ENCODE measurements at regions not wholly inside any gene's neighbourhood (a gene's known extent, or its start where the extent isn't known, plus 50 kb on each side); places are given as distances from the start of the nearest gene placed in this dataset.
"Not testable (repeated sequence)": the region's sequence is repeated elsewhere in the genome, so short reads cannot be mapped to it uniquely, and the experiment has no call there.

DNA sequence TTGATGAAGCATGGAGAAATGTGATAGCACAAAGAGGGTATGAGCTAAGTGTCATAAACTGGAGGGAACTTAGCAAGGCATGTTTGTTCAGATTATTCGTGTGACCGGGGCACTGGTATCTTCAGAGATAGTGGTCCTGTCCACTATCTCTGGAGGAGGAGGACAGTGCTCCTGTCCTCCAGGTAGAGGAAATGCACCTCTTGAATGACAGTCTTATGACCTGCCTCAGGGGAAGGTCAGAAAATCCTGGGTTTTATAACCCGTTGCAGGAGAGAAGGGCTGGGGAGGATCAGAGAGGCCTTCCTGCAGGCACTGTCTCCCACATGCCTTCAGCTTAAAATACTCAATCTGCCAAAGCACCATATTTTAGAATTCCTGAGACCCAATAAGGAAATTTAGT, 213.5 kb upstream of the UBL3 start:
- no peak overlapping the region for H3K27ac ChIP-seq
- no peaks in the 10 kb centered on the region for H3K27me3 ChIP-seq
- no peaks in the 10 kb centered on the region for H3K36me3 ChIP-seq
- DNase-seq, result no peak
- no peak overlapping the region for H3K4me3 ChIP-seq
- no peaks in the 10 kb centered on the region for H3K9me3 ChIP-seq
- TF ChIP-seq, protein P1, sequence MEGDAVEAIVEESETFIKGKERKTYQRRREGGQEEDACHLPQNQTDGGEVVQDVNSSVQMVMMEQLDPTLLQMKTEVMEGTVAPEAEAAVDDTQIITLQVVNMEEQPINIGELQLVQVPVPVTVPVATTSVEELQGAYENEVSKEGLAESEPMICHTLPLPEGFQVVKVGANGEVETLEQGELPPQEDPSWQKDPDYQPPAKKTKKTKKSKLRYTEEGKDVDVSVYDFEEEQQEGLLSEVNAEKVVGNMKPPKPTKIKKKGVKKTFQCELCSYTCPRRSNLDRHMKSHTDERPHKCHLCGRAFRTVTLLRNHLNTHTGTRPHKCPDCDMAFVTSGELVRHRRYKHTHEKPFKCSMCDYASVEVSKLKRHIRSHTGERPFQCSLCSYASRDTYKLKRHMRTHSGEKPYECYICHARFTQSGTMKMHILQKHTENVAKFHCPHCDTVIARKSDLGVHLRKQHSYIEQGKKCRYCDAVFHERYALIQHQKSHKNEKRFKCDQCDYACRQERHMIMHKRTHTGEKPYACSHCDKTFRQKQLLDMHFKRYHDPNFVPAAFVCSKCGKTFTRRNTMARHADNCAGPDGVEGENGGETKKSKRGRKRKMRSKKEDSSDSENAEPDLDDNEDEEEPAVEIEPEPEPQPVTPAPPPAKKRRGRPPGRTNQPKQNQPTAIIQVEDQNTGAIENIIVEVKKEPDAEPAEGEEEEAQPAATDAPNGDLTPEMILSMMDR (IDR thresholded peaks at IDR 0.05), result no peak
- no peak for TF ChIP-seq POLR2A (IDR thresholded peaks at IDR 0.05)
- no peaks in the 10 kb centered on the region for H3K4me1 ChIP-seq
- intact Hi-C loops (cut with DNase I; ENCODE audit: low total_unique reads), result no loop called here

DNA sequence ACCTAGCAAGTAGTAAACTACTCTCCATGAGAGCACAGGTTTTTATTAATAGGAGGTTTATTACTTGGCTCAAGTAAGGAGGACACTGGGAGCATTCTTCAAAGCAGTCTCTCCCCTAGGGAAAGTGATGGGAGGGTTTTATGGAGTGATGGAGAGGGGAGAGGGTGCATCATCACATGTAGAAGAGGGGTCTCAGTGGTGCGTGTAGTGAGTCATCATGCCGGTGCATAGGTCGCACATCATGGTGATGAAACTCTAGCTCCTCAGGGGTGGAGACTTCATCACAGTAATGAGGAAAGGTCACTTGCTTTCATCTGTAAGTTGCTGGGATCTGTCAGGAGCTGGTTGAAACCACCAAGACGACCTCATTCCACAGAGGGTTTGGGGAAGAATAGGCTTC, 210.8 kb upstream of the UBL3 start:
- DNase-seq, result peak in 1 of 2 donors; percentile 43
- no peaks in the 10 kb centered on the region for H3K4me1 ChIP-seq
- intact Hi-C loops (cut with DNase I; ENCODE audit: low total_unique reads), result no loop called here
- TF ChIP-seq, protein P1 (IDR thresholded peaks at IDR 0.05), result no peak
- no peak for TF ChIP-seq POLR2A (IDR thresholded peaks at IDR 0.05)
- H3K36me3 ChIP-seq, result no peaks in the 10 kb centered on the region
- H3K27ac ChIP-seq, result no peak overlapping the region
- H3K27me3 ChIP-seq, result no peaks in the 10 kb centered on the region
- H3K4me3 ChIP-seq, result no peak overlapping the region
- no peaks in the 10 kb centered on the region for H3K9me3 ChIP-seq

GRCh38 chr13:30058429-30058828, 208.0 kb upstream of the UBL3 start:
- TF ChIP-seq, protein P1 (IDR thresholded peaks at IDR 0.05), result no peak
- no peak for TF ChIP-seq POLR2A (IDR thresholded peaks at IDR 0.05)
- DNase-seq, result no peak
- intact Hi-C loops (cut with DNase I; ENCODE audit: low total_unique reads), result no loop called here

GRCh38 chr13:30054546-30054945, 204.1 kb upstream of the UBL3 start:
- H3K4me1 ChIP-seq; H3K27me3 ChIP-seq; intact Hi-C loops (cut with DNase I; ENCODE audit: low total_unique reads); H3K36me3 ChIP-seq; H3K4me3 ChIP-seq; H3K9me3 ChIP-seq; DNase-seq; H3K27ac ChIP-seq: not testable (repeated sequence)

More at GRCh38 chr13:30058429-30058828, 208.0 kb upstream of the UBL3 start:
- H3K36me3 ChIP-seq, result no peaks in the 10 kb centered on the region
- no peaks in the 10 kb centered on the region for H3K9me3 ChIP-seq
- no peak overlapping the region for H3K4me3 ChIP-seq
- H3K4me1 ChIP-seq, result no peaks in the 10 kb centered on the region
- H3K27me3 ChIP-seq, result no peaks in the 10 kb centered on the region
- H3K27ac ChIP-seq, result no peak overlapping the region

- no peak overlapping the region for H3K4me3 ChIP-seq
- H3K36me3 ChIP-seq, result no peaks in the 10 kb centered on the region
- TF ChIP-seq POLR2A (IDR thresholded peaks at IDR 0.05), result no peak
- TF ChIP-seq, protein P1 (IDR thresholded peaks at IDR 0.05), result no peak
- intact Hi-C loops (cut with DNase I; ENCODE audit: low total_unique reads), result no loop called here
- no peak for DNase-seq
- H3K27me3 ChIP-seq, result no peaks in the 10 kb centered on the region
- H3K4me1 ChIP-seq, result no peaks in the 10 kb centered on the region
- no peaks in the 10 kb centered on the region for H3K9me3 ChIP-seq
- H3K27ac ChIP-seq, result no peak overlapping the region
Observed at GRCh38 chr13:30053939-30054338, 203.5 kb upstream of the UBL3 start.

DNA sequence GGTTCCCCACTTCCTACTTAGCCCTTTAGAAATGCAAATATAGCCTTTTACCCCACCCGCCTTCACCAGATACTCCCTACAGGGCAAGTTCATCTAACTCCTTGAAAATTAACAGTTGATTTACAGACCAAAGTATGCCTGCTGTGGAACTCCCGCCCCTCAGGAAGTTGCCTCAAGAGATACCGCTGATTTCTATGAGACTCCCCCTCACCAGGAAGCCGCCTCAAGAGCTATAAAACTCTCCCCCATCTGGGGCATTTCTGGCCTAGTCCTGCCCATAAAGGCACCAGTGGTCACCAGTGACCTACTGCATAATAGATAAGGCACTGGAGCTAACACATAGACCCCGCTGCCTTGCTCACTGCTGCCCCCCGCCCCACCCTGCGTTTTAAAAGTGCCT, 201.7 kb upstream of the UBL3 start:
- intact Hi-C loops (cut with DNase I; ENCODE audit: low total_unique reads), result no loop called here
- no peaks in the 10 kb centered on the region for H3K9me3 ChIP-seq
- H3K27ac ChIP-seq, result no peak overlapping the region
- no peaks in the 10 kb centered on the region for H3K36me3 ChIP-seq
- no peak for DNase-seq
- no peaks in the 10 kb centered on the region for H3K4me1 ChIP-seq
- no peak overlapping the region for H3K4me3 ChIP-seq
- no peaks in the 10 kb centered on the region for H3K27me3 ChIP-seq
- TF ChIP-seq POLR2A (IDR thresholded peaks at IDR 0.05), result no peak
- TF ChIP-seq, protein P1 (IDR thresholded peaks at IDR 0.05), result no peak

All from uterus (tissue), 3 donors.